Hematopoietic multipotent progenitor cell treated with erythropoietin and hydrocortisone succinate and interleukin-3 and kit ligand, for 8 days (in vitro differentiated cells): ENCODE measurements at regions not wholly inside any gene's neighbourhood (a gene's known extent, or its start where the extent isn't known, plus 50 kb on each side); places are given as distances from the start of the nearest gene placed in this dataset.
"Not testable (repeated sequence)": the region's sequence is repeated elsewhere in the genome, so short reads cannot be mapped to it uniquely, and the experiment has no call there.

Experiments
- DNase-seq: peaks from one replicate; pipeline ENCODE4 v3.0.0-alpha.2; 2015

DNA sequence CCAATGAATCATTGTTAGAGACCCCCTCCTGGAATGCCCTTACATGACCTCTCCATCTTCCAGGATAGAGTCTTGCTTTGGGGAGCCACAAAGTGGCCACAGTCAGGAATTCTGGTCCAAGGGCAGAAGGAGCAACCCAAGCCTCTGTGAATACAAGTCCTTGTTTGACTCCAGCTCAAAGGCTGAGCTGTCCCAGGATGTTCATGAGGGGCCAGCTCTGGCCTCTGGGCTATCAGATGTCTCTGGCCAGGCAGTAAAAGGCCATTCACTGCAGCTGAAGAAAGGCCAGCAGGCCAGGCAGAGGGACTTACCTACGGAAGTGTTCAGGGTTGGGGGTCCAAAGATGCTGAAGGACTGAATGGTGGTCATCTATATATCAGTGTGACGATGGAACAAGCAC lies 98.3 kb upstream of the IPO9 start:
- no peak for DNase-seq

DNA sequence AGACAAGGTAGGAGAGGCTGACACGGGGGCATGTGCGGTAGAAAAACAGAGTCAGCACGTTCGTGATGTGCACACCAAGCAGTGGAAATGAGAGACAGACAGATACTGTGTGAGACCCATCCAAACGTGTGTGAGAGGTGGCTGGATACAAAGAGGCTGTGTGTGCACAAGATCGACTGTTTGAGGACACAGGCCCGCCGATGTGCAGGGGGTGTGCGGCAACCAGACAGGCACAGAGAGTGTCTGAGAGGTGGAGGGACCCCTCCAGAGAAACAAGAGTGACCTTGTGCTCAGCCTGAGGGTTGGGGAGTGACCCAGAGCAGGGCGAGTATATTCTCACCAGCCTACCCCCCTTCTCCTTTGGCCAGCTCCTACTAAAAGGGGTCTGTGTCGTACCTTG lies 97.8 kb upstream of the IPO9 start:
- DNase-seq, result no peak

DNA sequence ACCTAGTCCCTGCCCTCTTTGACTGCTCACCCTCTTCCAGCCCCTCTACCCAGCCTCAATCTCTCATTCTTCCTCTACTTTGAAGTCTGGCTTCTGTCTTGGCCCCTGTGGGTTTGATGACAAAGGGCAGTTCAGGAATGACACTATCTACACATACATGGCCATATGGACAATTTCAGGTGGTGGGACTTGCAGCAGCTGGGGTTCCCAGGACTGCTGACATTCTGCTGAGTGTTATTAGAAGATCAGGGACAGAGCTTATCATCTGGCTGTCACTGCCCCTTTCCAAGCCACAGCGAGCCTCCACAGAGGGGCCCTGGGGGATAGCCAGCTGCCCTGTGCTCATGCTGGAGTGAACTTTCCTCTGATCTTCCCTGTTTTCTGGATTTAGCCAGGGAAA lies 97.4 kb upstream of the IPO9 start:
- DNase-seq, result no peak

GRCh38 chr1:201732351-201732750 lies 96.6 kb upstream of the IPO9 start:
- DNase-seq, result no peak

DNA sequence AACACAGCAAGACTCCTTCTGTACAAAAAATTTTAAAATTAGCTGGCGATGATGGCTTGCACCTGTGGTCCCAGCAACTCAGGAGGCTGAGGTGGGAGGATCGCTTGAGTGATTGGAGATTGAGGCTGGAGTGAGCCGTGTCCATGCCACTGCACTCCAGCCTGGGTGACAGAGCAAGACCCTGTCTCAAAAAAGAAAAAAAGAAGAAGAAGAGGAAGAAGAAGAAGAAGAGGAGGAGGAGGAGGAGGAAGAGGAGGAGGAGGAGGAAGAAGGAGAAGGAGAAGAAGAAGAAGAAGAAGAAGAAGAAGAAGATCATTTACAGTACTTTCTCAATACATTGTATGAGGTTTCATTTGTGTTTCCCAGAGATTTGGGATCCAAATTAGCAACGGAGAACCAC lies 94.7 kb upstream of the IPO9 start:
- DNase-seq, result not testable (repeated sequence)

GRCh38 chr1:201734786-201735185 lies 94.2 kb upstream of the IPO9 start:
- no peak for DNase-seq

- no peak for DNase-seq
These were observed 92.1 kb upstream of the IPO9 start for GRCh38 chr1:201736707-201737320.

DNA sequence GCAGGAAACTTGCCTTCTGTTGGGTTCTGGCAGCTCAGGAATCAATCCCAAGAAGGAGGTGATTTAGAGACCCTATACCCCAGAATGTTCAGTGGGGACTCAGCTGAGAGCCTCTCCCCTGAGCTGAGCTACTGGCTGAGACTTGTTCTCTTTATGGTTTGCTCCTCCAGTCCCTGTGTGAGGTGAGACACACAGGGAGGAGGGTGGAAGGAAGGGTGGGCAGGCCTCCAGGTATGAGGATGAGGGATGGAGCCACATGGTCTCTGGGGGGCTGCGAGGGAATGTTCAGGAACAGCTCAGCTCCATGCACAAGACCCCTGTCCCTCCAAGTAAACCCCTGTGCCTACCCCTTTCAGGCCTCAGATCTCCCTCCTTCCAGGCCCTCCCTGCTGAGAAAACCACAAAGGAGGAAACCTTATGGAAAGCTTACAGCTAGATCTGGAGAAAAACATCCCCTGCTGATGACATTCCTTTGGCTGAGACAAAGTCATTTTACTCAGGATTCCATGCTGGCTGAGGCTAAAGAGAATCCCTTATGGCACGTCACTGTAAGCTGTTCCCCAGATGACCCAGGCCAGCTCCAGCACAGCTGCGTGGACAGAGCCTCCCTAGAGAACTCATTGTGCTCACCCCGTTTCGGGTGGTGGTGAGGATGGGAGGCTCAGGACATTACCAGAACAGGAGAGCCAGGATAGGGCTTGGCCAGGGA lies 91.5 kb upstream of the IPO9 start:
- DNase-seq, result no peak

- DNase-seq, result no peak
These were observed 89.9 kb upstream of the IPO9 start for GRCh38 chr1:201739080-201739479.

- DNase-seq, result no peak
These were observed 89.4 kb upstream of the IPO9 start for GRCh38 chr1:201739492-201740085.

- no peak for DNase-seq
These were observed 88.8 kb upstream of the IPO9 start for GRCh38 chr1:201740086-201740541.

DNA sequence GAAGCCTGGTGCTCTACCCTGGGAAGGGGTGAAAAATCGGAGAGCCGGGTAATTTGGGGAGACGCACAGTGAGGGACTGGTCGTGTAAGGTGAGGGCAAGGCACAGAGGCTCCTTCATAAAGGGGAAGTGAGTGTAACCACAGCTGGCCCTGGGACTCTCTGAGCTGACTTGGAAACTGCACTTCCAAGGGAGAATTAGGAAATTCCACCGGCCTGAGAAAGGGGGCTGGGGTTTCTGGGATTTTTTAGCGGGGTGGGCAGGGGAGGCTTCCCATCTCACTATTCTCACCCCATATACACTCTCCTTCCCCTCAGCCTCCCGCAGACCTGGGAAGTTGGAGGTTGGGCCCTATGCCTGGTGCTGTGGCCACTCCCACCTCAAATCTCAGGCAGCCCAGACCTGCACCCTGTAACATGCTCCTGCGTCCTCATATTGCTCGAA lies 88.3 kb upstream of the IPO9 start:
- DNase-seq, result no peak

DNA sequence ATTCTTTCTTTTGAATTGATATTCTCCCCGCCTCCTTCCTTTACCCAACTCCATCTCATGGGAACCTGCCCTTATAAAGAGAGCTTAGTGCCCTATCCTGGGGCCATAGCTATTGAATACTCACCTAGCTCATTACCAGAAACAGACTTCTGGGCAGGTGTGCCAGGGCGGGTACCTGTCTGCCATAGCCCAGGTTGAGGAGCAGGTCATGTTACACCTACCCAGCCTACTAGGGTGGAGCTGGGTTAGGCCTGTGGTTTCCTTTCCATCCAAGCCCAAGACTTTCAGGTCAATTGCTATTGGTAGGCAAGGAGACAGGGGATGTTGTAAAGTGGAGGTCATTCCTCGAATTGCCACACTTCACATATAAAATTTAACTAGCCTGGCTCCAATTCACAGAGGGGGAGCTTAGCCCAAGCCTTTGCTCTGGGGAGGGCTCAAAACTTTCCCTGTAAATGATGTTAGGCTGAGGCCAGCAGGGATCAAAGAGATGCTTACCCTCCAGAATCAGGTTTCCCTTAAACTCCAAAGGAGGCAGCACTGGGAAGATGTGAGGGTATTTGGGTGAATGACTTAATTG lies 87.1 kb upstream of the IPO9 start:
- DNase-seq, result no peak

GRCh38 chr1:201742476-201742875 lies 86.5 kb upstream of the IPO9 start:
- DNase-seq, result no peak

GRCh38 chr1:201742955-201743805 lies 85.8 kb upstream of the IPO9 start:
- DNase-seq, result no peak

- DNase-seq, result no peak
These were observed 83.9 kb upstream of the IPO9 start for GRCh38 chr1:201745023-201745422.

DNA sequence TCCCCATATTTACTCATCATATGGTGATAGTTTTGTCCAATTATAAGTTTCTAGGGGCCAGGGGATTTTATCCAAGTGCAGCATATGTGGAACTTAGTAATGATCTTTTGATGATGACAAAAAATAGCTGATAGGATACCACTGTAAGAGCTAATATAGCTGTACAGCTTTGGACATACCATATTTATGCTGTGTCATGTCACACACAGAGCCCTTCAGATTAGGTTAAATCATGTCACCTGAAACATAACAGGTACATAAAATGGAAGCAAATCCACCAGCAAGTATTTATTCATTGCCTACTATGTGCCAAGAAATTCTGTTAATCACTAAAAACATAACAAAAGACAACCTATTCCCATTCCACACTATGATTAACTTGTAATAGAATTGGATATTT lies 82.8 kb upstream of the IPO9 start:
- DNase-seq, result no peak

DNA sequence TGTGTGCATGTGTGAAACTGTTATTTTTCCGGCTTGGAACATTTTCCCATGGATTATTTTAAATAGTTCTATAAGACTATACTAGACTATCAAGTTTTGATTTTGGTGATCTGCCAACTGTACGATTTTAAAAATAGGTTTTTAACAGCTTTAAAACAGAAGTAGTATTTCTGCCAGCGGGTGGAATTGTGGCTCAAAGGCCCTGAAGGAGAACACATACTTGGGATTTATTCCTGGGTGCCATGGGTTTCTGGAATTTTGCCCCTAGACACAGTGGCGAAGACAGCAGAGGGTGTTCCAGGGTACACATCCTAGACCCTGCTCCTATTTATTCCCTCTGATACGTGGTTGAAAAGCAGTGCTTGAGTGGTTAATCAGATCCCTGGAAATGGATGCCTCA lies 81.7 kb upstream of the IPO9 start:
- DNase-seq, result no peak

DNA sequence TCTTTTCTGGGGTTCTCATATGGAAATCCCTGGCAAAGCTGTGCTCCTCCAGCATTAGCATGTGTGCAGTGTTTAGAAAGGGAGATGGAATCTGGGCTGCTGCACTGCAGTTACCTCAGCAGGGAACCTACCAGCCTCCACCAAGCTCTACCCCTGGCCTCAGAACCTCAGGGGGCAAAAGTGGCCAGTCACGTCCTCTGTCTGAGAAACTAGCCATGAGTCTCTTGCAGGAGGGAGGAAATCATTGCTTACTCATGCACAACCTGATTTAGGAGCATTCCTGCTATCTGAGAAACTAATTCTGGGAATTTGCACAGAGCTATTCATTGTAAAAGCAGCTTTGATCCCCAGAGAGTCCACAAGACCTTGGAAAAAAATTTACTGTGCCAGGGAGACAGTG lies 80.6 kb upstream of the IPO9 start:
- no peak for DNase-seq

DNA sequence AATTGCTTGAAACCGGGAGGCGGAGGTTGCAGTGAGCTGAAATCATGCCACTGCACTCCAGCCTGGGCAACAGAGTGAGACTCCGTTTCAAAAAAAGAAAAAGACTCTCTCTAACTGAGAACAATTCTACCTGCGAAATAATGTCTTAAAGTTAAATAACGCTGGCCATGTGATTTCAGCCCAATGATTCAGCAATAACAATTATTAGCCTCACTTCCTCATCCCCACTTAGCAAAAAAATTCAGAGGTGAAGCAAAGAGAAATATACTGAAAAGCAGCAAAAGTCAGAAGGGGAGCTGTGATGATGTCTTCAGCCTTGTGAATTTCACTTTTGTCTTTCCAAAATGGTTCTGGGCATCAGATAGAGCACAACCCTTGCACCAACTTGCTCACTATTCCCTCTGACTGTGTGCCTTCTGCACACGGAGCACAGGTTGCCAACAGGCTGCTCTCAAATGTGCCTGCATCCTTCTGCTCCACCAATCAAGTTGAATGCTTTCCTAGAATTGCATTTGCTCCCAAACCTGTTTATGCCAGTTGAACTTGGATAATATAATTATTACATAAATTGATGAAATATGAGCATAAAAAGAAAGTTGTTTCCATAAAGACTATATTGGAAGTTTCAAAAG lies 79.8 kb upstream of the IPO9 start:
- DNase-seq, result no peak

- no peak for DNase-seq
These were observed 78.8 kb upstream of the IPO9 start for GRCh38 chr1:201750120-201750519.

- no peak for DNase-seq
These were observed 78.0 kb upstream of the IPO9 start for GRCh38 chr1:201750934-201751333.

GRCh38 chr1:201751872-201752271 lies 77.1 kb upstream of the IPO9 start:
- no peak for DNase-seq
